Activated naive CD8-positive, alpha-beta T cell treated with anti-CD3 and anti-CD28 coated beads, Interleukin-2, amount 10 ng/mL, durations not matched to agents 7 days and 5 days (primary cell): ENCODE measurements at regions not wholly inside any gene's neighbourhood (a gene's known extent, or its start where the extent isn't known, plus 50 kb on each side); places are given as distances from the start of the nearest gene placed in this dataset.
"Not testable (repeated sequence)": the region's sequence is repeated elsewhere in the genome, so short reads cannot be mapped to it uniquely, and the experiment has no call there.

Experiments
- ATAC-seq: fragments of 150-1000 bp; cut with Tn5 transposase; one replicate; pipeline ENCODE4 v1.10.0; 2021; ENCODE audit warnings: low read depth, moderate library complexity
- POLR2A ChIA-PET: fragments of 350-600 bp; sonication (Branson Sonifier 250); formaldehyde crosslinking; loops from one replicate; lab custom pipeline; 2021; ENCODE audit warnings: antibody characterized with exemption; lab: Charles Lee
- DNase-seq: peaks from one replicate; pipeline ENCODE4 v3.0.0; 2021
- H3K27ac Mint-ChIP-seq: one replicate; pipeline ENCODE4 v1.8.0; 2022; ENCODE audit warnings: mild to moderate bottlenecking, mixed read lengths
- H3K27me3 Mint-ChIP-seq: one replicate; pipeline ENCODE4 v1.8.0; 2022; ENCODE audit warnings: mild to moderate bottlenecking, moderate library complexity, mixed read lengths
- H3K36me3 Mint-ChIP-seq: one replicate; pipeline ENCODE4 v1.8.0; 2021; ENCODE audit warnings: mild to moderate bottlenecking, mixed read lengths
- H3K4me1 Mint-ChIP-seq: one replicate; pipeline ENCODE4 v1.8.0; 2021; ENCODE audit warnings: mixed read lengths
- H3K4me3 Mint-ChIP-seq: one replicate; pipeline ENCODE4 v1.8.0; 2022; ENCODE audit warnings: mild to moderate bottlenecking, moderate library complexity, mixed read lengths
- H3K9me3 Mint-ChIP-seq: one replicate; pipeline ENCODE4 v1.8.0; 2021; ENCODE audit warnings: mixed read lengths

DNA sequence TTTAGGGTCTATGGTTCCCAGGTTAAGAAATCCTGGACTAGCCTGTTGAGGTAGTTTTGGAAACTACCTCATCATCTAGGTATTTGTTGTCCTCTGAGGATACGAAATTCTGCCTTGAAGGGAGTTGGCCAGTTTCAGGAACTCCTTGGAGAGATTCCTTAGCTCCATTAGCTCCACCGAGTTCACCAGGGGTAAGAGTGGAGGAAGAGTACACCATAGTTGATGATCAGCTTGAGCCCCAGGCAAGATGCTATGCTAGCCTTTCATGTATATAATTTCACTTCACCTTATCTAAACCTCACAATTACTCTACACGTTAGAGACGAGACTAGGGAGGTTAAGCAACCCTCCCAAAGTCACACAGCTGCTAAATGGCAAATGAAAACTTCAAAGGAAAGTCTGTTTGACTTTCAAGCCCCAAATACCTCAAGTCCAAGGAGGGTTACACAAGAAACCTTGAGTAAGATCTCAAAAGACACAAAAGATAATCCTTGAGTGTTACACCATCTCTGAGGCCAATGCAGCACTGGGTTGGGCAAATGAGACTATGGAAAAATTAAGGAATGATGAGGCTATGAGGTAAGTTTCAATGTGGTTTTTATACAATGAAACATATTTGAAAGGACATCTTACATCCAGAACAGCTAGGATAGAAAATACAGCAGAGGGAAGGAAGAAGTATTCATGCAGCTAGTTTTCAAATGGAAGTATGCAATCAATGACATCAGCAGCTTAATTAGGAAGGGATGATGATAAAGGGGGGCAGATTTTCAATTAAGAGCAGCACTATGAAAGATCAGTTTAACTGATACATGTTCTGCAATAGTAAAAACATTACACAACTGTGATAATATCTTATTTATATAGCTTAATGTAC is 97.2 kb upstream of the KRAS start:
- H3K27ac Mint-ChIP-seq = no peak overlapping the region
- ATAC-seq (no peak), DNase-seq (no peak)
- H3K27me3 Mint-ChIP-seq = no peaks in the 10 kb centered on the region
- H3K9me3 Mint-ChIP-seq = no peaks in the 10 kb centered on the region
- no peak overlapping the region for H3K4me3 Mint-ChIP-seq
- H3K36me3 Mint-ChIP-seq = no peaks in the 10 kb centered on the region
- peaks cover 7% of the 10 kb centered on the region for H3K4me1 Mint-ChIP-seq
- POLR2A ChIA-PET = interaction anchor here (0.8 kb wide), 1 partner anchor 97 kb away, joined by 4 read pairs; the partner anchor contains the start of gene KRAS

- H3K4me3 Mint-ChIP-seq, POLR2A ChIA-PET, H3K9me3 Mint-ChIP-seq, DNase-seq, H3K27me3 Mint-ChIP-seq, ATAC-seq, H3K27ac Mint-ChIP-seq, H3K4me1 Mint-ChIP-seq, H3K36me3 Mint-ChIP-seq: not testable (repeated sequence)
Measured at GRCh38 chr12:25341877-25342276, 91.1 kb upstream of the KRAS start.

- DNase-seq (no peak), ATAC-seq (no peak)
- H3K4me3 Mint-ChIP-seq = no peak overlapping the region
- peaks cover 8% of the 10 kb centered on the region for H3K9me3 Mint-ChIP-seq
- H3K27ac Mint-ChIP-seq = no peak overlapping the region
- H3K36me3 Mint-ChIP-seq = peaks cover 5% of the 10 kb centered on the region
- peaks cover 7% of the 10 kb centered on the region for H3K4me1 Mint-ChIP-seq
- H3K27me3 Mint-ChIP-seq = no peaks in the 10 kb centered on the region
- POLR2A ChIA-PET = no interaction called here
Measured at GRCh38 chr12:25337916-25338315, 87.2 kb upstream of the KRAS start.

- DNase-seq (no peak), ATAC-seq (no peak)
- Mint-ChIP-seq H3K9me3 (no peaks in the 10 kb centered on the region), H3K27ac (no peak overlapping the region), H3K4me3 (no peak overlapping the region), H3K4me1 (peaks cover 9% of the 10 kb centered on the region), H3K27me3 (peaks cover 2% of the 10 kb centered on the region), H3K36me3 (no peaks in the 10 kb centered on the region)
- POLR2A ChIA-PET = no interaction called here
Measured at GRCh38 chr12:25332143-25332542, 81.4 kb upstream of the KRAS start.

DNA sequence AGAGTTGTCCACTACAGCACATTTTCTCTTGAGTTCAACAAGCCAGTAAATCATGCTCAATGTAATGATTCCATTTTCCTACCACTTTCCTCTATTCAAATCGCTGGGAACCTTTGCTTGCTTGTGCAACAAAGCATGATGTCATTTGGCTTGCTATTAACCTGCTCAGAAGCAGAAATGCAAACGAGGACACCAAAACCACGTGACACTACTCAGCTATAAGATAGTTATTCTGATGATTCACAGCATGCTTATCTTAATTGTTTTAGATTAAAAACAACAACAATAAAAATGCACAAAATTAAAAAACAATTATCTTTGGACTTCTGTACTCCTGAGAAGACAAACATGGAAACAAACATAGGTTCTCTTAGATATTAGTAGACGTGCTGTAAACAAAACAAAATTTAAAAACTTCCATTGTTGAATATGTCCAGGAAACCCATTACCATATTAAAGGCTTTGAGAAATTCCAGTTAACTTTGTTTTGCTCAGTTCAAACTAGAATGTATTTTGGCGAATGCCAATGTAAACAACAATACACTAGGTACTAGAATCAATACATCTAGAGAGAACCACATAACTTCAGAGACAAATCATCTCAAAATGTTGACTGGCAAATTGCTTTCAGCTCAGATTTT is 77.5 kb upstream of the KRAS start:
- DNase-seq (no peak), ATAC-seq (no peak)
- no peaks in the 10 kb centered on the region for H3K9me3 Mint-ChIP-seq
- no peak overlapping the region for H3K27ac Mint-ChIP-seq
- no peaks in the 10 kb centered on the region for H3K36me3 Mint-ChIP-seq
- H3K4me1 Mint-ChIP-seq = peaks cover 11% of the 10 kb centered on the region
- POLR2A ChIA-PET = no interaction called here
- H3K4me3 Mint-ChIP-seq = no peak overlapping the region
- H3K27me3 Mint-ChIP-seq = peaks cover 2% of the 10 kb centered on the region

GRCh38 chr12:25327321-25327720 is 76.6 kb upstream of the KRAS start:
- H3K4me1 Mint-ChIP-seq = peaks cover 19% of the 10 kb centered on the region
- no peaks in the 10 kb centered on the region for H3K36me3 Mint-ChIP-seq
- peaks cover under 1% of the 10 kb centered on the region for H3K27me3 Mint-ChIP-seq
- DNase-seq (no peak), ATAC-seq (no peak)
- H3K9me3 Mint-ChIP-seq = no peaks in the 10 kb centered on the region
- no peak overlapping the region for H3K4me3 Mint-ChIP-seq
- POLR2A ChIA-PET = no interaction called here
- H3K27ac Mint-ChIP-seq = no peak overlapping the region

DNA sequence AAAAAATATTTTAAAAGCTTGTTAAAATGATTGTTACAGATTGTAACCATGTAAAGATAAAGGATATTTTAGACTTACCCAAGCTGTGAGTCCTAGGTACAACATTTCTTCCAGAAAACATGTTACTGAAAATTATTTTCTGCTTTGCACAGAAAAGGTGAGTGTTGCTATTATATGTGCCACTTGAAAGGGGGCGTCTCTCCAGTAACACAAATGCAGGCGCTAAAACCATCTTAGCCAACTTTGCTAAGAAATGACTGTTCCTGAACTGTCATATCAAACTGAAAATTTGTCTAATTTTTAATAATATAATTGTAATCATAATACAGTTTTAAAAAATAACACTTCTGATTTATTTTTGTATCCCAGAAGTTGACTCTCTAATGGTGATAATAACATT is 75.6 kb upstream of the KRAS start:
- no peak for DNase-seq
- Mint-ChIP-seq H3K4me1 (peaks cover 26% of the 10 kb centered on the region), H3K9me3 (no peaks in the 10 kb centered on the region), H3K27me3 (no peaks in the 10 kb centered on the region), H3K36me3 (no peaks in the 10 kb centered on the region), H3K4me3 (no peak overlapping the region), H3K27ac (no peak overlapping the region)
- POLR2A ChIA-PET = no interaction called here
- ATAC-seq = no peak

DNA sequence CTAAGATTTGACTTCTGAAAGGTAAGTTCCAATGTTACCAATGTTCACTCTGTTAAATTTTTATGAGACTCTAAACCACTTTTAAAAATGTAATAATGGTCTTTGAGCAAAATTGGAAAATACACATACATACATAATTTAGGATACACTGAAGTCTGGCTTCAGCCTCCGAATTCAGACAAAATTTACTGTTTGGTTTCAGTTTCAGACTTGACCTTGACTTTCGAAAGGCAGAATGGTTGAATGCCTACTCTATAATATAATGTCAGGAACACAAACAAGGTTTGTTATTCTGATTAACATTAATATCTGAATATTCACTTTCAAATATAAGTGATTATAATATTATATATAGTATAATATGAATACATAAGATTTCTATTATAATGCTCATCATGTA is 74.1 kb upstream of the KRAS start:
- DNase-seq (no peak), ATAC-seq (no peak)
- Mint-ChIP-seq H3K9me3 (no peaks in the 10 kb centered on the region), H3K27me3 (no peaks in the 10 kb centered on the region), H3K27ac (no peak overlapping the region), H3K4me1 (peaks cover 37% of the 10 kb centered on the region), H3K4me3 (no peak overlapping the region), H3K36me3 (no peaks in the 10 kb centered on the region)
- POLR2A ChIA-PET = interaction anchor here (2.2 to 2.3 kb wide), 2 partner anchors 59 to 74 kb away, joined by 14 to 16 read pairs; partner anchors contain the start of gene KRAS

DNA sequence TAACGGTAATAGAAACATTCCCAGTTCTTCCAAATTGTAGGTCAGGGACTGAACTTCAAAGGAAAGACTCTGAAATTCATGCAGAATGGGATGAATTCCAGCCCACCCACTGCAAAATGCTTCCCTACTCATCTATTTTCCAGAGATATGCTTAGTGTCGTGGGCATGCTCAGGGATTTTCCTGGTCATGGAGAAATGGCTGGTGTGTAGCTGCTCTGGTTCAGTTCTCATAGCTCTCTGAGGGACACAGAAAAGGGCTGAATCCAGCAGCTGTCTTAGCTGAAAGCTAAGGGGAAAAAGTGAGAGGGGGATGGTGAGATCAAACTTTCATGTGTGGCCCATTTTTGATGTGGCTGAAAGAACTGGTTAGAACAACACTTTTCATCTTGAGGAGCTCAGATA is 72.9 kb upstream of the KRAS start:
- peak; percentile 75 for ATAC-seq

GRCh38 chr12:25322918-25323531 is 72.3 kb upstream of the KRAS start:
- ATAC-seq (peak; percentile 38), DNase-seq (no peak)
- no peaks in the 10 kb centered on the region for H3K27me3 Mint-ChIP-seq
- no peaks in the 10 kb centered on the region for H3K9me3 Mint-ChIP-seq
- POLR2A ChIA-PET = interaction anchor here (0.6 to 2.3 kb wide), 4 partner anchors 11 to 72 kb away, joined by 4 to 16 read pairs (median 9); partner anchors contain the start of gene KRAS
- peak overlapping the region; percentile 94 for H3K27ac Mint-ChIP-seq
- no peaks in the 10 kb centered on the region for H3K36me3 Mint-ChIP-seq
- H3K4me1 Mint-ChIP-seq = peaks cover 37% of the 10 kb centered on the region
- peak overlapping the region; percentile 85 for H3K4me3 Mint-ChIP-seq

More for the DNA sequence above, 72.9 kb upstream of the KRAS start:
- DNase-seq = no peak
- Mint-ChIP-seq H3K4me3 (peak overlapping the region; percentile 59), H3K27ac (peak overlapping the region; percentile 53), H3K27me3 (no peaks in the 10 kb centered on the region), H3K9me3 (no peaks in the 10 kb centered on the region), H3K36me3 (no peaks in the 10 kb centered on the region), H3K4me1 (peaks cover 37% of the 10 kb centered on the region)
- POLR2A ChIA-PET = interaction anchor here (1.3 to 2.3 kb wide), 3 partner anchors 54 to 73 kb away, joined by 4 to 16 read pairs (median 14); partner anchors contain the start of gene KRAS

GRCh38 chr12:25322351-25322750 is 71.6 kb upstream of the KRAS start:
- no peaks in the 10 kb centered on the region for H3K36me3 Mint-ChIP-seq
- peak overlapping the region; percentile 94 for H3K27ac Mint-ChIP-seq
- peak overlapping the region; percentile 85 for H3K4me3 Mint-ChIP-seq
- no peak for DNase-seq
- peak; percentile 74 for ATAC-seq
- peaks cover 37% of the 10 kb centered on the region for H3K4me1 Mint-ChIP-seq
- POLR2A ChIA-PET = interaction anchor here (0.6 to 2.2 kb wide), 3 partner anchors 11 to 71 kb away, joined by 3 to 14 read pairs (median 4); partner anchors contain the start of gene KRAS
- no peaks in the 10 kb centered on the region for H3K9me3 Mint-ChIP-seq
- no peaks in the 10 kb centered on the region for H3K27me3 Mint-ChIP-seq

DNA sequence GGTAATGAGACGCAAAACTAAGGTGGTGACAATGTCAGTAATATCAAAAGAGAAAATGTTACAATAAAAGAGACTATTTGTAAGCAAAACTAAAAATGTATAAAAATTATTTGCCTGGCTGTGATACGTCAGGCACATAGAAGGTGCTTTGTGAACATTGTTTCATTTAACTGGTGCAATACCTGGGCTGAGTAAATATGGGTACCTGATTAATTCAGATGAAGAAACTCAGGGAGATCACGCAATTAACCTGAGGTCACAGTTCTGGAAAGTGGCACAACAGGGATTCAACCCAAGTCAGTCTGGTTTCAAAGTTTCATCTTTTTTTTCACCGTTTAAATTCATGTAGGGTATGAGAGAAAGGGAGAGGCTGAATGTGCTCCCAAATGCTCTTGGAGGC is 71.0 kb upstream of the KRAS start:
- H3K27ac Mint-ChIP-seq = no peak overlapping the region
- no peaks in the 10 kb centered on the region for H3K9me3 Mint-ChIP-seq
- DNase-seq = no peak
- POLR2A ChIA-PET = interaction anchor here (0.9 kb wide), 1 partner anchor 71 kb away, joined by 3 read pairs; the partner anchor contains the start of gene KRAS
- H3K4me1 Mint-ChIP-seq = peaks cover 37% of the 10 kb centered on the region
- no peak for ATAC-seq
- no peaks in the 10 kb centered on the region for H3K27me3 Mint-ChIP-seq
- H3K4me3 Mint-ChIP-seq = no peak overlapping the region
- H3K36me3 Mint-ChIP-seq = no peaks in the 10 kb centered on the region
